HCT116 (cell line): ENCODE measurements at regions not wholly inside any gene's neighbourhood (a gene's known extent, or its start where the extent isn't known, plus 50 kb on each side); places are given as distances from the start of the nearest gene placed in this dataset.

Experiments used
- CBX3 ChIP-seq: IDR thresholded peaks from 2 replicates; pipeline ENCODE4 v1.6.1; 2012; ENCODE audit warnings: low read depth
- EZH2phosphoT487 ChIP-seq: fragments of 200-600 bp; IDR thresholded peaks from 2 replicates; pipeline ENCODE4 v1.6.1; 2018; ENCODE audit warnings: antibody characterized with exemption, borderline replicate concordance
- FOSL1 ChIP-seq: IDR thresholded peaks from 2 replicates; pipeline ENCODE4 v1.6.1; 2012; ENCODE audit warnings: low read depth
- RAD21 ChIP-seq: IDR thresholded peaks from 2 replicates; pipeline ENCODE4 v1.6.1; 2012; ENCODE audit warnings: low read depth, mild to moderate bottlenecking
- REST ChIP-seq: IDR thresholded peaks from 2 replicates; pipeline ENCODE4 v1.6.1; 2012; ENCODE audit warnings: low read depth
- SIN3A ChIP-seq: IDR thresholded peaks from 2 replicates; pipeline ENCODE4 v1.6.1; 2012; ENCODE audit warnings: low read depth
- SP1 ChIP-seq: IDR thresholded peaks from 2 replicates; pipeline ENCODE4 v1.6.1; 2012; ENCODE audit warnings: low read depth
- YY1 ChIP-seq: IDR thresholded peaks from 2 replicates; pipeline ENCODE4 v1.6.1; 2011; ENCODE audit warnings: low read length, low read depth, moderate library complexity, mild to moderate bottlenecking; ENCODE audit not compliant: insufficient replicate concordance; ENCODE audit errors: extremely low read depth
- TF ChIP-seq, protein P1 (sequence below): IDR thresholded peaks from 2 replicates; pipeline ENCODE4 v1.6.1; 2012
- TF ChIP-seq, protein P2 (sequence below): IDR thresholded peaks from 2 replicates; pipeline ENCODE4 v1.6.1; 2011; ENCODE audit warnings: mild to moderate bottlenecking, low read length, moderate library complexity; ENCODE audit not compliant: insufficient replicate concordance; ENCODE audit errors: extremely low read depth

- TF ChIP-seq REST (no peak), EZH2phosphoT487 (no peak), RAD21 (no peak), CBX3 (no peak), SP1 (no peak), SIN3A (no peak), YY1 (no peak), FOSL1 (no peak)
- TF ChIP-seq, protein P1, sequence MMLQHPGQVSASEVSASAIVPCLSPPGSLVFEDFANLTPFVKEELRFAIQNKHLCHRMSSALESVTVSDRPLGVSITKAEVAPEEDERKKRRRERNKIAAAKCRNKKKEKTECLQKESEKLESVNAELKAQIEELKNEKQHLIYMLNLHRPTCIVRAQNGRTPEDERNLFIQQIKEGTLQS = no peak
- TF ChIP-seq, protein P2, sequence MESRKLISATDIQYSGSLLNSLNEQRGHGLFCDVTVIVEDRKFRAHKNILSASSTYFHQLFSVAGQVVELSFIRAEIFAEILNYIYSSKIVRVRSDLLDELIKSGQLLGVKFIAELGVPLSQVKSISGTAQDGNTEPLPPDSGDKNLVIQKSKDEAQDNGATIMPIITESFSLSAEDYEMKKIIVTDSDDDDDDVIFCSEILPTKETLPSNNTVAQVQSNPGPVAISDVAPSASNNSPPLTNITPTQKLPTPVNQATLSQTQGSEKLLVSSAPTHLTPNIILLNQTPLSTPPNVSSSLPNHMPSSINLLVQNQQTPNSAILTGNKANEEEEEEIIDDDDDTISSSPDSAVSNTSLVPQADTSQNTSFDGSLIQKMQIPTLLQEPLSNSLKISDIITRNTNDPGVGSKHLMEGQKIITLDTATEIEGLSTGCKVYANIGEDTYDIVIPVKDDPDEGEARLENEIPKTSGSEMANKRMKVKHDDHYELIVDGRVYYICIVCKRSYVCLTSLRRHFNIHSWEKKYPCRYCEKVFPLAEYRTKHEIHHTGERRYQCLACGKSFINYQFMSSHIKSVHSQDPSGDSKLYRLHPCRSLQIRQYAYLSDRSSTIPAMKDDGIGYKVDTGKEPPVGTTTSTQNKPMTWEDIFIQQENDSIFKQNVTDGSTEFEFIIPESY = no peak
- TF ChIP-seq, all 23 proteins: peak for 0
These were observed 130.9 kb upstream of the CD93 start (continued) for GRCh38 chr20:23217023-23217422.
